ENCODE measurements at regions not wholly inside any gene's neighbourhood (a gene's known extent, or its start where the extent isn't known, plus 50 kb on each side); places are given as distances from the start of the nearest gene placed in this dataset.

GRCh38 chr2:185132501-185133041 is 534.2 kb downstream of the ZNF804A start:
- FAIRE-seq (no peak), DNase-seq (ENCODE audit: low read depth) (no peak)
- H3K27ac ChIP-seq (ENCODE audit: low read depth, low read length) = no peak overlapping the region
- Mint-ChIP-seq H3K27ac (ENCODE audit: unreplicated experiment) (no peak overlapping the region), H3K4me1 (ENCODE audit: low read depth, unreplicated experiment) (no peaks in the 10 kb centered on the region), H3K27me3 (ENCODE audit: low read depth, unreplicated experiment) (no peaks in the 10 kb centered on the region), H3K4me3 (ENCODE audit: unreplicated experiment) (no peak overlapping the region), H3K9me3 (ENCODE audit: unreplicated experiment) (peaks cover 1% of the 10 kb centered on the region), H3K36me3 (ENCODE audit: low read depth, unreplicated experiment) (no peaks in the 10 kb centered on the region)
- no peak overlapping the region for H3K9ac ChIP-seq (ENCODE audit: low read length)
- no peaks in the 10 kb centered on the region for H4K20me1 ChIP-seq (ENCODE audit: insufficient read depth, low read length)
- no peak for TF ChIP-seq CTCF (IDR thresholded peaks at IDR 0.05; ENCODE audit: insufficient read depth, low read depth, low read length)
- TF ChIP-seq EZH2 (IDR thresholded peaks at IDR 0.05; ENCODE audit: insufficient read depth, low read length) = no peak
- H3K27me3 ChIP-seq (ENCODE audit: insufficient read depth, low read length) = no peaks in the 10 kb centered on the region
- H3K4me2 ChIP-seq (ENCODE audit: low read length) = no peak overlapping the region
- H3K4me1 ChIP-seq (ENCODE audit: insufficient read depth, low read length) = no peaks in the 10 kb centered on the region
- no peaks in the 10 kb centered on the region for H3K36me3 ChIP-seq (ENCODE audit: insufficient read depth, low read length)
- no peaks in the 10 kb centered on the region for H3K9me3 ChIP-seq (ENCODE audit: insufficient read depth, low read depth, low read length)
- no peak overlapping the region for H3K4me3 ChIP-seq (ENCODE audit: insufficient read depth, low read depth, low read length)
- no peak overlapping the region for H2AFZ ChIP-seq (ENCODE audit: low read depth, low read length)
- H3K79me2 ChIP-seq (ENCODE audit: insufficient read depth, low read length) = no peaks in the 10 kb centered on the region

GRCh38 chr2:185137700-185138099 is 539.4 kb downstream of the ZNF804A start:
- H3K4me3 ChIP-seq (ENCODE audit: insufficient read depth, low read depth, low read length) = no peak overlapping the region
- H3K27ac ChIP-seq (ENCODE audit: low read depth, low read length) = no peak overlapping the region
- no peaks in the 10 kb centered on the region for H3K36me3 ChIP-seq (ENCODE audit: insufficient read depth, low read length)
- H3K27me3 ChIP-seq (ENCODE audit: insufficient read depth, low read length) = no peaks in the 10 kb centered on the region
- no peak overlapping the region for H2AFZ ChIP-seq (ENCODE audit: low read depth, low read length)
- Mint-ChIP-seq H3K36me3 (ENCODE audit: low read depth, unreplicated experiment) (no peaks in the 10 kb centered on the region), H3K27ac (ENCODE audit: unreplicated experiment) (no peak overlapping the region), H3K27me3 (ENCODE audit: low read depth, unreplicated experiment) (no peaks in the 10 kb centered on the region), H3K9me3 (ENCODE audit: unreplicated experiment) (peaks cover 5% of the 10 kb centered on the region), H3K4me3 (ENCODE audit: unreplicated experiment) (no peak overlapping the region), H3K4me1 (ENCODE audit: low read depth, unreplicated experiment) (no peaks in the 10 kb centered on the region)
- H3K4me1 ChIP-seq (ENCODE audit: insufficient read depth, low read length) = no peaks in the 10 kb centered on the region
- DNase-seq (ENCODE audit: low read depth) = no peak
- no peak overlapping the region for H3K4me2 ChIP-seq (ENCODE audit: low read length)
- no peaks in the 10 kb centered on the region for H3K9me3 ChIP-seq (ENCODE audit: insufficient read depth, low read depth, low read length)
- H3K79me2 ChIP-seq (ENCODE audit: insufficient read depth, low read length) = no peaks in the 10 kb centered on the region
- no peak overlapping the region for H3K9ac ChIP-seq (ENCODE audit: low read length)
- H4K20me1 ChIP-seq (ENCODE audit: insufficient read depth, low read length) = no peaks in the 10 kb centered on the region
- TF ChIP-seq CTCF (IDR thresholded peaks at IDR 0.05; ENCODE audit: insufficient read depth, low read depth, low read length) = no peak
- TF ChIP-seq EZH2 (IDR thresholded peaks at IDR 0.05; ENCODE audit: insufficient read depth, low read length) = no peak
- FAIRE-seq = no peak

DNA sequence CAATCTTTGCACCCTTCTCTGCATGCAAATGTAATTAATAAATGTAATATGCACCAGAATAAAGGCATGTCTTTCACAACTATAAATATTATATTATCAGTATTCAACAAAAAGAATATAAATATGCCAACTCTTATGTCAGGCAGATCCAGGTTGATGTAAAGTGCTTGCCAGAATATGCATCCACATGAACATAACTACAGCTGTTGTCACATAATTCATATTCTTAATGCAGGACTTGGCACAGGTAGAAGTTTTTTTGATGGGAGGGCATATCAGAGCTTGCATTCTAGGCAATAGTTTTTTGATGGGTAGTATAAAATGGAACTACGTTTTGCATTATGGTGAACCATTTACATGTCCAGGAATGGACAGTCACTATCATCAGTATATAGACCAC is 544.3 kb downstream of the ZNF804A start:
- no peaks in the 10 kb centered on the region for H3K27me3 Mint-ChIP-seq (ENCODE audit: low read depth, unreplicated experiment)
- FAIRE-seq (no peak), DNase-seq (ENCODE audit: low read depth) (no peak)
- H3K9me3 Mint-ChIP-seq (ENCODE audit: unreplicated experiment) = peaks cover 4% of the 10 kb centered on the region
- Histone ChIP-seq H3K9me3 (ENCODE audit: insufficient read depth, low read depth, low read length) (no peaks in the 10 kb centered on the region), H3K4me3 (ENCODE audit: insufficient read depth, low read depth, low read length) (no peak overlapping the region), H2AFZ (ENCODE audit: low read depth, low read length) (no peak overlapping the region), H3K36me3 (ENCODE audit: insufficient read depth, low read length) (no peaks in the 10 kb centered on the region), H3K4me1 (ENCODE audit: insufficient read depth, low read length) (no peaks in the 10 kb centered on the region), H3K4me2 (ENCODE audit: low read length) (no peak overlapping the region), H4K20me1 (ENCODE audit: insufficient read depth, low read length) (no peaks in the 10 kb centered on the region), H3K27ac (ENCODE audit: low read depth, low read length) (no peak overlapping the region), H3K9ac (ENCODE audit: low read length) (no peak overlapping the region), H3K27me3 (ENCODE audit: insufficient read depth, low read length) (no peaks in the 10 kb centered on the region), H3K79me2 (ENCODE audit: insufficient read depth, low read length) (no peaks in the 10 kb centered on the region)
- H3K4me1 Mint-ChIP-seq (ENCODE audit: low read depth, unreplicated experiment) = no peaks in the 10 kb centered on the region
- H3K36me3 Mint-ChIP-seq (ENCODE audit: low read depth, unreplicated experiment) = no peaks in the 10 kb centered on the region
- no peak overlapping the region for H3K27ac Mint-ChIP-seq (ENCODE audit: unreplicated experiment)
- H3K4me3 Mint-ChIP-seq (ENCODE audit: unreplicated experiment) = no peak overlapping the region
- TF ChIP-seq EZH2 (IDR thresholded peaks at IDR 0.05; ENCODE audit: insufficient read depth, low read length) = no peak
- TF ChIP-seq CTCF (IDR thresholded peaks at IDR 0.05; ENCODE audit: insufficient read depth, low read depth, low read length) = no peak
